Heart left ventricle (tissue), 16 donors: ENCODE measurements at regions not wholly inside any gene's neighbourhood (a gene's known extent, or its start where the extent isn't known, plus 50 kb on each side); places are given as distances from the start of the nearest gene placed in this dataset.

ENCODE experiments used
- ATAC-seq, 4 donors: fragments of 200-7000 bp; cut with Tn5 transposase; one replicate each; pipeline ENCODE4 v1.9.1; 2020 to 2022; ENCODE audit warnings: moderate library complexity in 4 of 4, mild to moderate bottlenecking in 3 of 4, moderate number of reproducible peaks in 1 of 4
- DNase-seq, 5 donors: peaks; one replicate each; pipeline ENCODE4 v3.0.0-alpha.2; 2020
- H3K27ac ChIP-seq, 12 donors: fragments of 200-600 bp; sonication (generic) in 4 of 12; one replicate each; pipeline versions ENCODE4 v1.5.0 to v1.8.0; 2016 to 2022; ENCODE audit warnings: mild to moderate bottlenecking in 2 of 12
- H3K27me3 ChIP-seq, 9 donors: fragments of 200-600 bp; sonication (generic) in 2 of 9; one replicate each; pipeline versions ENCODE4 v1.5.1 to v1.8.0; 2016 to 2022; ENCODE audit warnings: mild to moderate bottlenecking in 3 of 9
- H3K36me3 ChIP-seq, 9 donors: fragments of 200-600 bp; sonication (generic) in 2 of 9; one replicate each; pipeline versions ENCODE4 v1.5.0 to v1.8.0; 2018 to 2022; ENCODE audit warnings: mild to moderate bottlenecking in 2 of 9
- H3K4me1 ChIP-seq, 12 donors: fragments of 200-600 bp; sonication (generic) in 4 of 12; one replicate each; pipeline versions ENCODE4 v1.5.0 to v1.8.0; 2016 to 2022; ENCODE audit warnings: mild to moderate bottlenecking in 3 of 12
- H3K4me3 ChIP-seq, 12 donors: fragments of 200-600 bp; sonication (generic) in 4 of 12; one replicate each; pipeline versions ENCODE4 v1.5.0 to v1.8.0; 2017 to 2022; ENCODE audit warnings: mild to moderate bottlenecking in 9 of 12, moderate library complexity in 4 of 12
- H3K9me3 ChIP-seq, 12 donors: fragments of 200-600 bp; sonication (generic) in 4 of 12; one replicate each; pipeline versions ENCODE4 v1.5.0 to v1.8.0; 2016 to 2022; ENCODE audit warnings: mild to moderate bottlenecking in 1 of 12
- POLR2A ChIP-seq, 2 donors: fragments of 450-650 bp; IDR thresholded peaks; one replicate each; pipeline ENCODE4 v1.6.1; 2017; ENCODE audit warnings: antibody characterized with exemption in 2 of 2, mild to moderate bottlenecking in 2 of 2, moderate library complexity in 2 of 2
- WGBS, 4 donors: extraction: QIAGEN DNeasy Blood & Tissue Kit in 2 of 4; methylation state at CpG; one replicate each; pipeline versions ENCODE4 v1.1.5 to v1.1.7; 2013 to 2018; 5-methylcytosine and 5-hydroxymethylcytosine counted together
- intact Hi-C, 10 donors: fragments of 100-400 bp; cut with DNase I; formaldehyde crosslinking; loops; one replicate each; pipeline versions ENCODE4 v1.11.1 to v1.14.2; 2022
- TF ChIP-seq, protein P1 (sequence below), 12 donors: fragments of 200-600 bp; sonication (generic) in 4 of 12; IDR thresholded peaks; one replicate each; pipeline versions ENCODE4 v1.5.0 to v1.8.0; 2018 to 2022; ENCODE audit warnings: antibody characterized with exemption in 12 of 12, mild to moderate bottlenecking in 5 of 12
- donor health status: ischemic (EF 13 %, LVEDD 7.1; RV severe dilation, severe dysfunction).
- donor health status: healthy with polysubstance abuse.
- donor health status: DM: no; HTN: yes; CAD: no.
- donor health status: DM: no; HTN: no; CAD: no.
- donor health status: ischemic (EF 25% LVEDD 6.9; RV normal size, moderate dysfunction).
- donor health status: ischemic (EF 25% LVEDD 5.7; RV mildly dilated, moderate dysfunction).
- donor health status: healthy.
- donor health status: DM: yes; HTN: yes; CAD: no.
- donor health status: ischemic (EF 35%, LVEDD 5.7; RV mildly dilated, moderate dysfunction).
- donor health status: nonischemic (EF 11% LVEDD 7.7; RV severe dilation, severe dysfunction).
- donor health status: DM: yes; HTN: yes; CAD: no.
- donor health status: PGD.
- donor health status: ischemic (EF 29% LVEDD 5.4; RV normal size, mild dysfunction).
- donor health status: nonischemic (EF 23%, LVEDD 6.1; RV moderate dilation, normal function).

DNA sequence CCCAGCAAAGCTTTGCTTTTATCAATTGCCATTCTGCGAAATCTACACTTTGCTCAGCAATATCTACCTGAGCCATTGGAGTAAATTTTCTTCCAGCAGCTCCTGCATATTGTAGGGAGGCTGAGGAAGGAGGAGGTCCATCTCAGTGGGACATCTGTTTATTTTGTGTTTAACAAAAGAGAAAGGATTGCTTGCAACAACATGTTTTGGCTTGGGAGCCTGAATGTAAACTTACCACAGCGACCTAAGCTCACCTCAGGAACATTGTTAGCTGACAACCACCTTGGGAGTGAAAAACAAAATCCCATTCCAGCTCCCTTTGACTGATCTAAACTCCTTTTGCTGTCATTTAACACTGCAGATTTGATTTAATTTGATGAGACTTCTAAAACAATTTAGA lies 356.1 kb downstream of the SS18 start:
- no peak overlapping the region for H3K27ac ChIP-seq
- no peaks in the 10 kb centered on the region for H3K36me3 ChIP-seq
- H3K4me1 ChIP-seq: no peaks in the 10 kb centered on the region
- no peak overlapping the region for H3K4me3 ChIP-seq
- no peak for DNase-seq
- intact Hi-C loops: loop anchor here in 2 of 10 donors (10.0 kb wide), 2 partner anchors 50 to 60 kb away; no protein-coding TSS in a partner anchor
- ATAC-seq: no peak
- peaks cover 0 to 29% (median 0%) of the 10 kb centered on the region in 9 donors for H3K27me3 ChIP-seq
- H3K9me3 ChIP-seq: peaks cover 0 to 12% (median 0%) of the 10 kb centered on the region in 12 donors
- TF ChIP-seq POLR2A (IDR thresholded peaks at IDR 0.05): no peak
- TF ChIP-seq, protein P1, sequence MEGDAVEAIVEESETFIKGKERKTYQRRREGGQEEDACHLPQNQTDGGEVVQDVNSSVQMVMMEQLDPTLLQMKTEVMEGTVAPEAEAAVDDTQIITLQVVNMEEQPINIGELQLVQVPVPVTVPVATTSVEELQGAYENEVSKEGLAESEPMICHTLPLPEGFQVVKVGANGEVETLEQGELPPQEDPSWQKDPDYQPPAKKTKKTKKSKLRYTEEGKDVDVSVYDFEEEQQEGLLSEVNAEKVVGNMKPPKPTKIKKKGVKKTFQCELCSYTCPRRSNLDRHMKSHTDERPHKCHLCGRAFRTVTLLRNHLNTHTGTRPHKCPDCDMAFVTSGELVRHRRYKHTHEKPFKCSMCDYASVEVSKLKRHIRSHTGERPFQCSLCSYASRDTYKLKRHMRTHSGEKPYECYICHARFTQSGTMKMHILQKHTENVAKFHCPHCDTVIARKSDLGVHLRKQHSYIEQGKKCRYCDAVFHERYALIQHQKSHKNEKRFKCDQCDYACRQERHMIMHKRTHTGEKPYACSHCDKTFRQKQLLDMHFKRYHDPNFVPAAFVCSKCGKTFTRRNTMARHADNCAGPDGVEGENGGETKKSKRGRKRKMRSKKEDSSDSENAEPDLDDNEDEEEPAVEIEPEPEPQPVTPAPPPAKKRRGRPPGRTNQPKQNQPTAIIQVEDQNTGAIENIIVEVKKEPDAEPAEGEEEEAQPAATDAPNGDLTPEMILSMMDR (IDR thresholded peaks at IDR 0.05): no peak
- 46 to 53% (median 50%) methylated on average over 2 of the region's 2 CpGs for WGBS, 4 donors

DNA sequence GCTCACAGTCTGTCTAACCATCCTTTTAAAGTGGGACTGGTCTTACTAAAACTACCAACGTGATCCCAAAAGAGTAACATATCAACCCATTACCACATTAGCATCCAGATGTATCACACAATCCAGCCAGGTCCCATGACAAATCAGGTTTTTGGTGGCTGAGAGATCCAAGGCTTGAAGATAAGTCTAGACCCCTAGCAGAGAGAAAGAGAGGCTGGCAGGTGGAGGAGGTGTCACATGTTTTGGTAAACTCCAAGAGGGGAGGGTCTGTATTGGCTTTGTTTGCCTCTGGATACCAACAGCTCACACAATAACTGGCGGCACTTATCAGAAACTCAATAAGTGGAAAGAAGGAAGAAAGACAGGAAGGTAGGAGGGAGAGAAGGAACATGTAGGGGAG lies 357.6 kb downstream of the SS18 start:
- H3K36me3 ChIP-seq: no peaks in the 10 kb centered on the region
- ATAC-seq: no peak
- 34 to 69% (median 44%) methylated on average over 2 of the region's 2 CpGs for WGBS, 4 donors
- intact Hi-C loops: loop anchor here in 2 of 10 donors (10.0 kb wide), 2 partner anchors 48 to 58 kb away; no protein-coding TSS in a partner anchor
- no peak overlapping the region for H3K4me3 ChIP-seq
- H3K9me3 ChIP-seq: peaks cover 0 to 12% (median 0%) of the 10 kb centered on the region in 12 donors
- no peak for DNase-seq
- peaks cover 0 to 28% (median 0%) of the 10 kb centered on the region in 9 donors for H3K27me3 ChIP-seq
- no peaks in the 10 kb centered on the region for H3K4me1 ChIP-seq
- no peak overlapping the region for H3K27ac ChIP-seq
- TF ChIP-seq POLR2A (IDR thresholded peaks at IDR 0.05): no peak
- TF ChIP-seq, protein P1 (IDR thresholded peaks at IDR 0.05): no peak

DNA sequence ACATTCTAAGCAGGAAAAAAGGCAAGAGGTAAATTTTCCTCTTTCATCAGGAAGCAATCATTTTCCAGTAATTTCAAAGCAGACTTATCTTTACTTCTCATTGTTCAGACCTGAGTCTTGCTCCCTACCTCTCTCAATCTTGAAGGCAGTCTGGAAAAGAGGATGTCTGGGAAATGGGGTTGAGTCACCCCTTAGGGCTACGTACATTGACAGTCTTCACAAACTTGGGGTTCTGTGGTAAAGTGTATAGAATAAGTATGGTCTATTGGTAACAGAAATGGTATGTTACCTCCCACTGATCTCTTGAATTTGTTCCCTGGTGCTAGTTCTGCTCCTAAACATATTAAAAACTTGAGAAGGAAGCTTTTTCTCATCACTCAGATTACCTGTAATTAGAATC lies 361.3 kb downstream of the SS18 start:
- ATAC-seq (no peak), DNase-seq (no peak)
- Histone ChIP-seq H3K27ac (no peak overlapping the region), H3K4me1 (no peaks in the 10 kb centered on the region), H3K9me3 (peaks cover 0 to 12% (median 0%) of the 10 kb centered on the region in 12 donors), H3K27me3 (peaks cover 0 to 39% (median 0%) of the 10 kb centered on the region in 9 donors), H3K36me3 (no peaks in the 10 kb centered on the region), H3K4me3 (no peak overlapping the region)
- 89 to 94% (median 91%) methylated on average over 1 of the region's 1 CpG for WGBS, 4 donors
- TF ChIP-seq, protein P1 (IDR thresholded peaks at IDR 0.05): no peak
- no peak for TF ChIP-seq POLR2A (IDR thresholded peaks at IDR 0.05)
- intact Hi-C loops: loop anchor here in 1 of 10 donors (10.0 kb wide), 1 partner anchor 46 kb away; no protein-coding TSS in a partner anchor

DNA sequence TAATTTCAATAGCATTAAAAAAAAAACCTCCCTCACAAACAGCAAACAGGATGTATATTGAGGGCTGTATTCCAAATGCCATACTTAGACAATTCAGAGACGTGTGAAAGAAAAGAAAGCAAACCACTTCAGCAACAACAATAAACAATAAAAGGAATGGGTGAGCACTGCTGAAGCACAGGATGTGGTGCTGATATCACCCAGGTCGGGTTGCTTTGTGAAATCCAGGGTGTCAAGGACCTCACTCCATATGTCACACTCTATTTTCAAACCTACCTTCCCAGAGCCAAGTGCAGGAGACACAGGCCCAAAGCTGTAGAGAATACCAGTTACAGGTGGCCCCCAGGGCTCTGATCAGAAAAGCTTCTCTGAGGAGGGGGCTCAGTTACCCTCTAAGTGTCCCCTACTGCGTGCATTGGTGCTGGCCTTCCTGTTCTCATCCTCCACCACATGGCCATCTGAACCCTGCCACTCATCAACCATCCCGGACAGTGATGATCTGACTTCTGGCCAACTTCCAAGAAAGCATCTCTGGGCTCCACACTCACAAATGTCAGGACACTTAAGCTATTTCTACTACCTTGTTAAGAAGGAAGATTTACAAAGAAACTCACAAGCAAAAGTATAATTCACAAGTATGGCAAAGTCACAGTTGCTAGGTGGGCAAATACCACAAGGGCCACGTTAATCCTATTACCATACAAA lies 363.0 kb downstream of the SS18 start:
- Histone ChIP-seq H3K4me3 (no peak overlapping the region), H3K27ac (no peak overlapping the region), H3K4me1 (no peaks in the 10 kb centered on the region), H3K36me3 (no peaks in the 10 kb centered on the region), H3K9me3 (peaks cover 0 to 18% (median 0%) of the 10 kb centered on the region in 12 donors), H3K27me3 (peaks cover 0 to 34% (median 0%) of the 10 kb centered on the region in 9 donors)
- ATAC-seq: no peak
- intact Hi-C loops: loop anchor here in 1 of 10 donors (10.0 kb wide), 1 partner anchor 47 kb away; no protein-coding TSS in a partner anchor
- TF ChIP-seq, protein P1 (IDR thresholded peaks at IDR 0.05): no peak
- TF ChIP-seq POLR2A (IDR thresholded peaks at IDR 0.05): no peak
- no peak for DNase-seq
- 21 to 39% (median 35%) methylated on average over 5 of the region's 5 CpGs for WGBS, 4 donors
